GM13976 (cell line): ENCODE measurements at regions not wholly inside any gene's neighbourhood (a gene's known extent, or its start where the extent isn't known, plus 50 kb on each side); places are given as distances from the start of the nearest gene placed in this dataset.

Experiments
- DNase-seq: peaks from one replicate; pipeline ENCODE4 v3.0.0; 2012; ENCODE audit warnings: low spot score
- CTCF ChIP-seq: IDR thresholded peaks from 2 replicates; pipeline ENCODE4 v1.5.1; 2012; ENCODE audit warnings: borderline replicate concordance, mild to moderate bottlenecking; ENCODE audit not compliant: insufficient read depth; ENCODE audit errors: extremely low read depth, missing control alignments, control extremely low read depth
- in situ Hi-C: fragments of 300-500 bp; cut with MboI; formaldehyde crosslinking; loops from one replicate; pipeline ENCODE4 v1.12.0; 2022; ENCODE audit warnings: low sequenced_read_pairs, mixed read lengths, inconsistent platforms; ENCODE audit not compliant: unreplicated experiment

GRCh38 chr4:60345392-60345791 is 854.7 kb upstream of the ADGRL3 start:
- no peak for TF ChIP-seq CTCF
- no peak for DNase-seq
- in situ Hi-C loops = no loop called here

GRCh38 chr4:60359746-60360367 is 840.3 kb upstream of the ADGRL3 start:
- TF ChIP-seq CTCF = no peak
- DNase-seq = no peak
- in situ Hi-C loops = no loop called here

- TF ChIP-seq CTCF = no peak
- in situ Hi-C loops = no loop called here
- no peak for DNase-seq
Observed at GRCh38 chr4:60365176-60365575, 835.0 kb upstream of the ADGRL3 start.

GRCh38 chr4:60366661-60367060 is 833.5 kb upstream of the ADGRL3 start:
- TF ChIP-seq CTCF = no peak
- no peak for DNase-seq
- in situ Hi-C loops = no loop called here

GRCh38 chr4:60368986-60369385 is 831.1 kb upstream of the ADGRL3 start:
- no peak for DNase-seq
- in situ Hi-C loops = no loop called here
- no peak for TF ChIP-seq CTCF

- no peak for DNase-seq
- in situ Hi-C loops = no loop called here
- no peak for TF ChIP-seq CTCF
Observed at GRCh38 chr4:60378010-60378409, 822.1 kb upstream of the ADGRL3 start.

GRCh38 chr4:60384516-60384915 is 815.6 kb upstream of the ADGRL3 start:
- in situ Hi-C loops = no loop called here
- TF ChIP-seq CTCF = no peak
- no peak for DNase-seq
